ENCODE measurements at regions not wholly inside any gene's neighbourhood (a gene's known extent, or its start where the extent isn't known, plus 50 kb on each side); places are given as distances from the start of the nearest gene placed in this dataset.

GRCh38 chr10:62559481-62560200 is 185.5 kb downstream of the ZNF365 start:
- H3K27ac ChIP-seq (ENCODE audit: low read depth in 2 of 2, low read length in 1 of 2), result peak overlapping the region in 1 of 2 experiments; percentile 79; a peak in 2 of 4 replicates

GRCh38 chr10:62560201-62560819 is 186.1 kb downstream of the ZNF365 start:
- 62% methylated on average over 4 of the region's 4 CpGs for WGBS (ENCODE audit: low lambda C conversion rate)

More at GRCh38 chr10:62559481-62560200, 185.5 kb downstream of the ZNF365 start:
- peaks cover 0 to 22% of the 10 kb centered on the region in 2 experiments; a peak in 3 of 4 replicates for H3K4me1 ChIP-seq (ENCODE audit: control insufficient read depth in 1 of 2, insufficient read depth in 2 of 2, low read depth in 1 of 2, low read length in 1 of 2)
- no peaks in the 10 kb centered on the region for H3K27me3 ChIP-seq (ENCODE audit: insufficient read depth)
- H2AFZ ChIP-seq (ENCODE audit: low read depth), result no peak overlapping the region
- H3K9me3 ChIP-seq, result no peaks in the 10 kb centered on the region
- no peaks in the 10 kb centered on the region for H3K36me3 ChIP-seq (replicated peaks in 1 of 2; ENCODE audit: control insufficient read depth in 1 of 2, insufficient read depth in 2 of 2, low read length in 1 of 2)
- H3K4me2 ChIP-seq, result peak overlapping the region; percentile 34; the same call in 1 of the 2 replicates
- ChIA-PET POLR2A (no interaction called here), CTCF (no interaction called here)
- H3K9me2 ChIP-seq, result no peaks in the 10 kb centered on the region
- no peak for TF ChIP-seq SMC3 (IDR thresholded peaks at IDR 0.05; ENCODE audit: low read depth, low read length)
- no peak for TF ChIP-seq MAX (IDR thresholded peaks at IDR 0.05; ENCODE audit: low read depth)
- no peak for TF ChIP-seq SIN3A (IDR thresholded peaks at IDR 0.05; ENCODE audit: borderline replicate concordance, low read depth, low read length)
- TF ChIP-seq EZH2phosphoT487 (IDR thresholded peaks at IDR 0.05; ENCODE audit: borderline replicate concordance, low read depth), result no peak
- TF ChIP-seq YY1 (IDR thresholded peaks at IDR 0.05; ENCODE audit: low read depth), result no peak
- TF ChIP-seq, protein P1, sequence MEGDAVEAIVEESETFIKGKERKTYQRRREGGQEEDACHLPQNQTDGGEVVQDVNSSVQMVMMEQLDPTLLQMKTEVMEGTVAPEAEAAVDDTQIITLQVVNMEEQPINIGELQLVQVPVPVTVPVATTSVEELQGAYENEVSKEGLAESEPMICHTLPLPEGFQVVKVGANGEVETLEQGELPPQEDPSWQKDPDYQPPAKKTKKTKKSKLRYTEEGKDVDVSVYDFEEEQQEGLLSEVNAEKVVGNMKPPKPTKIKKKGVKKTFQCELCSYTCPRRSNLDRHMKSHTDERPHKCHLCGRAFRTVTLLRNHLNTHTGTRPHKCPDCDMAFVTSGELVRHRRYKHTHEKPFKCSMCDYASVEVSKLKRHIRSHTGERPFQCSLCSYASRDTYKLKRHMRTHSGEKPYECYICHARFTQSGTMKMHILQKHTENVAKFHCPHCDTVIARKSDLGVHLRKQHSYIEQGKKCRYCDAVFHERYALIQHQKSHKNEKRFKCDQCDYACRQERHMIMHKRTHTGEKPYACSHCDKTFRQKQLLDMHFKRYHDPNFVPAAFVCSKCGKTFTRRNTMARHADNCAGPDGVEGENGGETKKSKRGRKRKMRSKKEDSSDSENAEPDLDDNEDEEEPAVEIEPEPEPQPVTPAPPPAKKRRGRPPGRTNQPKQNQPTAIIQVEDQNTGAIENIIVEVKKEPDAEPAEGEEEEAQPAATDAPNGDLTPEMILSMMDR (IDR thresholded peaks at IDR 0.05), result no peak
- TF ChIP-seq JUND (IDR thresholded peaks at IDR 0.05), result no peak
- no peak for TF ChIP-seq FOSL2 (IDR thresholded peaks at IDR 0.05; ENCODE audit: borderline replicate concordance, low read depth)
- no peak overlapping the region for H3K9ac ChIP-seq
- no peak for DNase-seq
- H4K20me1 ChIP-seq (ENCODE audit: insufficient read depth), result no peaks in the 10 kb centered on the region
- no peaks in the 10 kb centered on the region for H3F3A ChIP-seq (replicated peaks; ENCODE audit: insufficient read depth)
- 75% methylated on average over 5 of the region's 5 CpGs for WGBS (ENCODE audit: low lambda C conversion rate)
- H3K79me2 ChIP-seq (ENCODE audit: insufficient read depth), result no peaks in the 10 kb centered on the region
- no peak overlapping the region; a peak in 1 of 4 replicates for H3K4me3 ChIP-seq (ENCODE audit: low read depth in 2 of 2, low read length in 1 of 2)

More at GRCh38 chr10:62560201-62560819, 186.1 kb downstream of the ZNF365 start:
- Histone ChIP-seq H2AFZ (ENCODE audit: low read depth) (peak overlapping the region; percentile 34; the same call in 1 of the 2 replicates), H3K4me3 (ENCODE audit: low read depth in 2 of 2, low read length in 1 of 2) (no peak overlapping the region), H3K9me3 (no peaks in the 10 kb centered on the region), H3F3A (replicated peaks; ENCODE audit: insufficient read depth) (no peaks in the 10 kb centered on the region), H3K79me2 (ENCODE audit: insufficient read depth) (no peaks in the 10 kb centered on the region), H3K9ac (no peak overlapping the region), H3K27ac (ENCODE audit: low read depth in 2 of 2, low read length in 1 of 2) (peak overlapping the region in 1 of 2 experiments; percentile 79; a peak in 2 of 4 replicates), H4K20me1 (ENCODE audit: insufficient read depth) (no peaks in the 10 kb centered on the region), H3K27me3 (ENCODE audit: insufficient read depth) (no peaks in the 10 kb centered on the region), H3K36me3 (replicated peaks in 1 of 2; ENCODE audit: control insufficient read depth in 1 of 2, insufficient read depth in 2 of 2, low read length in 1 of 2) (no peaks in the 10 kb centered on the region), H3K9me2 (no peaks in the 10 kb centered on the region), H3K4me1 (ENCODE audit: control insufficient read depth in 1 of 2, insufficient read depth in 2 of 2, low read depth in 1 of 2, low read length in 1 of 2) (peaks cover 0 to 22% of the 10 kb centered on the region in 2 experiments; a peak in 3 of 4 replicates), H3K4me2 (peak overlapping the region; percentile 34; the same call in 1 of the 2 replicates)
- ChIA-PET POLR2A (no interaction called here), CTCF (no interaction called here)
- DNase-seq, result no peak
- TF ChIP-seq RXRA (IDR thresholded peaks at IDR 0.05; ENCODE audit: borderline replicate concordance, low read depth) (no peak), NFIC (IDR thresholded peaks at IDR 0.05; ENCODE audit: borderline replicate concordance) (peak; percentile 18; the same call in 1 of the 2 replicates), TCF12 (IDR thresholded peaks at IDR 0.05) (peak; percentile 7; the same call in 1 of the 2 replicates), CHD2 (IDR thresholded peaks at IDR 0.05; ENCODE audit: low read length, partially characterized antibody) (no peak)

Measured in SK-N-SH (cell line).